GM23248 (cell line): ENCODE measurements at regions not wholly inside any gene's neighbourhood (a gene's known extent, or its start where the extent isn't known, plus 50 kb on each side); places are given as distances from the start of the nearest gene placed in this dataset.

Experiments
- EZH2 ChIP-seq: fragments of 200-600 bp; sonication (generic); IDR thresholded peaks from 2 replicates; pipeline ENCODE4 v1.6.1; 2018; ENCODE audit warnings: antibody characterized with exemption, mild to moderate bottlenecking; ENCODE audit not compliant: insufficient read depth, poor library complexity, severe bottlenecking
- EZH2phosphoT487 ChIP-seq: fragments of 200-600 bp; sonication (generic); IDR thresholded peaks from 2 replicates; pipeline ENCODE4 v1.6.1; 2018; ENCODE audit warnings: antibody characterized with exemption, moderate library complexity, mild to moderate bottlenecking, low read depth; ENCODE audit not compliant: insufficient read depth

DNA sequence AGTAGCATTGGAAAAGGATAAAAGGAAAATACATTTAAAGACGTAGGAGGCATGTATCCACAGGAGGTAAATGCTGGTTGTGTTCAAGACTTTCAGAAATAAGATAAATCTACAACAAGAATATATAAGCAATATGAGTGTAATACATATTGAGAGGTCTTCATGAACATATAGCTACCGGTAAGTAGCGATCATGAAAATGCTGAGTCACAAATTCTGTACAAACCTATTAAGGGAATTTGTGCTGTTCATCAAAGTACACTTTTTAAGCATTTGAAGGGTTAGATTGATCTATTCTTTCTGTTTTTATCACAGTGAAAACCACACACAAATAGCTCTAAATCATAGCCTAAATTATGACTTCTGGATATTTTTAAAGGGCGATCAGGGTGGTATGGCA, 173.1 kb upstream of the NYAP2 start:
- TF ChIP-seq EZH2 (no peak), EZH2phosphoT487 (no peak)
